ENCODE measurements at regions not wholly inside any gene's neighbourhood (a gene's known extent, or its start where the extent isn't known, plus 50 kb on each side); places are given as distances from the start of the nearest gene placed in this dataset.

DNA sequence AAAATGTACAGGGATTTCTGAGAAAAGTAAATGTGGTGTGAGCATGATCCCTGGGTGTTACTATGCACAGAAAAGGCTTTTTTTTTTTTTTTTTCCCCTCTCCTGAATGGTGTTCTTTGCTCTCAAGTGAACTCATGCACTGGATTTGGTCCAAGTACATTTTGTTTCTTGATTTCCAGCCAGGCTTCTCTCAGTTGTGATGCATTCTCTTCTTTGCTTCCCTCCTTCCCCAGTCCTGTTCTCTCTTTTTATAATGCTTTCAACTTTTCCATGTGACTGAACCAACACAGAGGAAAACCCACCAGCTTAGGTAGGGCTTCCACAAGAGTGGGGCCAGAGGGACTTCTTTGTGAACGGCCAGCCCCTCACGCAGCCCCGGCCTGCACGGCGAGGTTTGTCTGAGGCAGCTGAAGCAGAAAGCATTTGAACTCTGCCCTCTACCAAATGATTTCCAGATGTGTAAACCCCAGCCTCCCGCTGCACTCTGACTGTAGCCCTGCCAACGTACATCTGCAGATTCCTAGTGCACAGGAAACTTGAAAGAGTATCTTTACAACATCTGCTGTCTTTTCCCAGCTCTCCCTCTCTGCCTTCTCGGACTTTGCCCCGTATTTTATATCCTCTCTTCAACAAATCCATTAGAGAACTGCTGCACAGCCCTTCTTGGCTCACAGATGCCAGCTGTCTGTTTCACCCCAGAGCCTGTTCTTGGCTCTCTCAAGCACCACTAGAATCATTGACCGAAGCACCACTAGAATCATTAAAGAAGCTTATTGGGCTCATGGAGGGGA lies 71.8 kb upstream of the CD180 start:
- 14 to 26% (median 15%) methylated on average over 10 of the region's 10 CpGs for WGBS, 5 donors
- H3K4me1 ChIP-seq, result peaks cover 23 to 54% (median 42%) of the 10 kb centered on the region in 4 donors

DNA sequence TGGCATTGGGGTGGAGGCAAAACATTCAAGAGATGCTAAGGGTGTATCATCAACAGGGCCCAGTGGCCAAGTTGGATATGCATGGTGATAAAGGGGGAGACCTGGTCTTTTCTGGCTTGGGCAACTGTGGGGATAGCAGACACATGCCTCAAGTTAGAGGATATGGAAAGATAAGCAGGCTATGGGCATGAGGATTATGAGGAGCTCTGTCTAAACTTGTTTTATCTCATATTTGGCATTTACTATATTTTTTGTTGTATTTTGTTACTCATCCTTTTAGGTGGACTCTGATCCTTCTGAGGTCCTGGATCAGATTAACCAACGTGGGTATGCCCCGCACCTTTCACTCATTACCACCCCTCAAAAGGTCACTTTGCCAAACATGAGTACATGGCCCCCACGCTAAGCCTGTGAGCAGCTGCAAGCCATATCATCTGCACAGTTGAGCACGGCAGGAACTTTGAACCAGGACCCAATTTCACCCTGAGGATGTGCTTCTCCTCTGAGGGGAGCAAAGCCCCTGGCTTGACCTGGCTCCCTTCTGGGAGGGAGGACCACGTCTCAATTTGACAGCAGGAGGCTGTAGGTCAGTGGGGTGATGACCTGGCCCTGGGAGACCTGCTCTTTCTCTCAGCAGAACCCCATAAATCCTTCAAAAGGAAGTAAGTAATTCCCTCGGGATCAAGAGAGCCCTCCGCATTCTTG lies 71.1 kb upstream of the CD180 start:
- H3K4me3 ChIP-seq, result no peak overlapping the region
- peaks cover 23 to 54% (median 42%) of the 10 kb centered on the region in 4 donors for H3K4me1 ChIP-seq
- 37 to 41% (median 39%) methylated on average over 6 to 7 of the region's 7 CpGs for WGBS, 5 donors
- H3K9me3 ChIP-seq, result no peaks in the 10 kb centered on the region
- intact Hi-C loops (cut with DNase I; ENCODE audit: low total_unique reads), result no loop called here
- H3K27ac ChIP-seq, result peak overlapping the region; percentile 52 to 90 (median 88)
- TF ChIP-seq POLR2A (IDR thresholded peaks at IDR 0.05), result no peak
- TF ChIP-seq, protein P1, sequence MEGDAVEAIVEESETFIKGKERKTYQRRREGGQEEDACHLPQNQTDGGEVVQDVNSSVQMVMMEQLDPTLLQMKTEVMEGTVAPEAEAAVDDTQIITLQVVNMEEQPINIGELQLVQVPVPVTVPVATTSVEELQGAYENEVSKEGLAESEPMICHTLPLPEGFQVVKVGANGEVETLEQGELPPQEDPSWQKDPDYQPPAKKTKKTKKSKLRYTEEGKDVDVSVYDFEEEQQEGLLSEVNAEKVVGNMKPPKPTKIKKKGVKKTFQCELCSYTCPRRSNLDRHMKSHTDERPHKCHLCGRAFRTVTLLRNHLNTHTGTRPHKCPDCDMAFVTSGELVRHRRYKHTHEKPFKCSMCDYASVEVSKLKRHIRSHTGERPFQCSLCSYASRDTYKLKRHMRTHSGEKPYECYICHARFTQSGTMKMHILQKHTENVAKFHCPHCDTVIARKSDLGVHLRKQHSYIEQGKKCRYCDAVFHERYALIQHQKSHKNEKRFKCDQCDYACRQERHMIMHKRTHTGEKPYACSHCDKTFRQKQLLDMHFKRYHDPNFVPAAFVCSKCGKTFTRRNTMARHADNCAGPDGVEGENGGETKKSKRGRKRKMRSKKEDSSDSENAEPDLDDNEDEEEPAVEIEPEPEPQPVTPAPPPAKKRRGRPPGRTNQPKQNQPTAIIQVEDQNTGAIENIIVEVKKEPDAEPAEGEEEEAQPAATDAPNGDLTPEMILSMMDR (IDR thresholded peaks at IDR 0.05), result no peak
- no peak for TF ChIP-seq POLR2AphosphoS5 (IDR thresholded peaks at IDR 0.05)
- no peak for TF ChIP-seq EP300 (IDR thresholded peaks at IDR 0.05)
- H3K36me3 ChIP-seq, result no peaks in the 10 kb centered on the region
- no peak for DNase-seq
- H3K27me3 ChIP-seq, result no peaks in the 10 kb centered on the region

More for the DNA sequence above, 71.8 kb upstream of the CD180 start:
- peak; percentile 69 to 93 for DNase-seq
- TF ChIP-seq POLR2AphosphoS5 (IDR thresholded peaks at IDR 0.05), result peak; percentile 52 to 75 (median 71)
- TF ChIP-seq EP300 (IDR thresholded peaks at IDR 0.05), result peak; percentile 55
- TF ChIP-seq, protein P1 (IDR thresholded peaks at IDR 0.05), result no peak
- TF ChIP-seq POLR2A (IDR thresholded peaks at IDR 0.05), result no peak
- H3K27me3 ChIP-seq, result no peaks in the 10 kb centered on the region
- peak overlapping the region; percentile 84 to 90 (median 88) for H3K27ac ChIP-seq
- peak overlapping the region in 2 of 4 donors; percentile 7 to 25 for H3K4me3 ChIP-seq
- intact Hi-C loops (cut with DNase I; ENCODE audit: low total_unique reads), result no loop called here
- H3K9me3 ChIP-seq, result no peaks in the 10 kb centered on the region
- no peaks in the 10 kb centered on the region for H3K36me3 ChIP-seq

DNA sequence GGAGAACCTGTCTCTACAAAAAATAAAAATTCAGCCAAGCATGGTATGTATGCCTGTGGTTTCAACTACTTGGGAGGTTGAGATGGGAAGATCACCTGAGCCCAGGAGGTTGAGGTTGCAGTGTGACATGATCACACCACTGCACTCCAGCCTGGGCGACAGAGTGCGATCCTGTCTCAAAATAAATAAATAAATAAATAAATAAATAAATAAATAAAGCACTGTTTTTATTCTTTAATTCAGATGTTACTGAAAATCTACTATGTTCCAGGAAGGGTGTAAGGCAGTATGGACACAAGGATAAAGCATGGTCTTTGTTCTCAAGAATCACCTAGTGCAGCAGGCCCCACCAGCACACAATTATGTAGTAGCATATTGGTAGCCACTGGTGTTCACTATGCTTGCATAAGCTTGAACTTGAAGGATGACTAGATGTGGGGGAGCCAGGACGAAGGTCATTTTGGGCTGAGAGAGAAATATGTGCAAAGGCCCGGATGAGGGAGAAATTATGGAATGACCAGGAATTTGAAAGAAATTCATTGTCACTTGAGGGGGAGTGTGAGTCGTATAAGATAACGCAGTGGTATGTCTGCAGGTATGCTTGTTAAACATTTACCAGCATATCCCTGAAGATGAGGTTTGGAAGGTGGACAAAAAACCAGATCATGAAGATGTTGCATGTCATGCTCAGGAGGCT lies 70.2 kb upstream of the CD180 start:
- WGBS, 5 donors, result 94 to 98% (median 97%) methylated on average over 6 of the region's 6 CpGs
- Histone ChIP-seq H3K27me3 (no peaks in the 10 kb centered on the region), H3K4me3 (no peak overlapping the region), H3K36me3 (no peaks in the 10 kb centered on the region), H3K27ac (peak overlapping the region in 4 of 5 donors; percentile 84 to 90 (median 89)), H3K9me3 (no peaks in the 10 kb centered on the region), H3K4me1 (peaks cover 23 to 54% (median 41%) of the 10 kb centered on the region in 4 donors)
- TF ChIP-seq, protein P1 (IDR thresholded peaks at IDR 0.05), result no peak
- TF ChIP-seq EP300 (IDR thresholded peaks at IDR 0.05) (no peak), POLR2A (IDR thresholded peaks at IDR 0.05) (no peak), POLR2AphosphoS5 (IDR thresholded peaks at IDR 0.05) (no peak)
- intact Hi-C loops (cut with DNase I; ENCODE audit: low total_unique reads), result no loop called here
- no peak for DNase-seq

DNA sequence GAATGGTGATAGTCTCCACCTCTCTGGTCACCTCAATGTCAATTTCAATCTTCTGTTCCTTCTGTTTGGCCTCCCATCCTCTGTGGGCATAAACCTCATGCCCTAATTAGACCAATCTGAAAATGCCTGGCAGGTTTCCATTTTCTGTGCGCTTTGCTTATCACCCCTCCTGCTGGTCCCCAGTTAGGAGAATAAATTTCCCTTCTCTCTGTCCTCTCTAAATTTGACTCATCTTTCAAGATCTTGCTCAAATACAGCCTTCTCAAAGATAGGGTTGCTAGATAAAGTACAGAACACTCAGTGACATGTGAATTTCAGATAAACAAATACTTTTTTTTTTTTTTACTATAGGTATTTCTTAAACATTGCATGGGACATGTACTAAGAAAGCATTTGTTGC lies 69.4 kb upstream of the CD180 start:
- 38 to 61% (median 40%) methylated on average over 1 of the region's 1 CpG for WGBS, 5 donors
- H3K4me1 ChIP-seq, result peaks cover 23 to 54% (median 40%) of the 10 kb centered on the region in 4 donors
- no peak for DNase-seq
- intact Hi-C loops (cut with DNase I; ENCODE audit: low total_unique reads), result no loop called here
- no peak for TF ChIP-seq EP300 (IDR thresholded peaks at IDR 0.05)
- no peak for TF ChIP-seq POLR2A (IDR thresholded peaks at IDR 0.05)
- TF ChIP-seq, protein P1 (IDR thresholded peaks at IDR 0.05), result no peak
- TF ChIP-seq POLR2AphosphoS5 (IDR thresholded peaks at IDR 0.05), result no peak
- H3K9me3 ChIP-seq, result no peaks in the 10 kb centered on the region
- no peak overlapping the region for H3K4me3 ChIP-seq
- H3K36me3 ChIP-seq, result no peaks in the 10 kb centered on the region
- H3K27ac ChIP-seq, result peak overlapping the region in 1 of 5 donors; percentile 90
- no peaks in the 10 kb centered on the region for H3K27me3 ChIP-seq

All from stomach (tissue), 8 donors.